Prostate gland (tissue), 2 donors: ENCODE measurements at regions not wholly inside any gene's neighbourhood (a gene's known extent, or its start where the extent isn't known, plus 50 kb on each side); places are given as distances from the start of the nearest gene placed in this dataset.

Source experiments
- DNase-seq: peaks from one replicate; pipeline ENCODE4 v3.0.0-alpha.2; 2019; ENCODE audit warnings: low spot score
- H3K27ac ChIP-seq, 2 donors: fragments of 200-600 bp; sonication (generic); 2 replicates each; pipeline ENCODE4 v1.5.1; 2017 to 2019
- H3K27me3 ChIP-seq: fragments of 200-600 bp; sonication (generic); replicated peaks from 2 replicates; pipeline ENCODE4 v1.5.1; 2019; ENCODE audit not compliant: insufficient read depth
- H3K36me3 ChIP-seq, 2 donors: fragments of 200-600 bp; sonication (generic); 1 replicate in 1 of 2; 2 replicates in 1 of 2; pipeline versions ENCODE4 v1.5.1 to v1.8.1; 2017 to 2019
- H3K4me1 ChIP-seq: fragments of 200-600 bp; sonication (generic); replicated peaks from 2 replicates; pipeline ENCODE4 v1.5.1; 2019
- H3K4me3 ChIP-seq, 2 donors: fragments of 200-600 bp; sonication (generic); 2 replicates each; pipeline ENCODE4 v1.5.1; 2017 to 2019
- H3K9me3 ChIP-seq: fragments of 200-600 bp; sonication (generic); 2 replicates; pipeline ENCODE4 v1.5.1; 2017
- CTCF ChIP-seq, 4 experiments: fragments of 200-600 bp in 2 of 4; fragments of 450-650 bp in 2 of 4; sonication (generic) in 2 of 4; IDR thresholded peaks; 1 replicate in 3 of 4; 2 replicates in 1 of 4; pipeline ENCODE4 v1.5.1; 2016 to 2019; ENCODE audit warnings: antibody characterized with exemption in 4 of 4, mild to moderate bottlenecking in 2 of 4, moderate library complexity in 2 of 4
- POLR2A ChIP-seq: fragments of 450-650 bp; IDR thresholded peaks from one replicate; pipeline ENCODE4 v1.6.1; 2016; ENCODE audit warnings: antibody characterized with exemption, mild to moderate bottlenecking
- POLR2AphosphoS5 ChIP-seq: sonication (generic); formaldehyde crosslinking; IDR thresholded peaks from one replicate; pipeline ENCODE4 v1.6.1; 2017; ENCODE audit warnings: antibody characterized with exemption
- WGBS: methylation state at CpG from one replicate; pipeline ENCODE4 v1.1.5; 2018; 5-methylcytosine and 5-hydroxymethylcytosine counted together
- intact Hi-C: fragments of 100-400 bp; cut with DNase I; formaldehyde crosslinking; loops from one replicate; pipeline ENCODE4 v1.14.2; 2022

- Histone ChIP-seq H3K27me3 (no peaks in the 10 kb centered on the region), H3K4me3 (no peak overlapping the region), H3K27ac (no peak overlapping the region), H3K36me3 (no peaks in the 10 kb centered on the region), H3K9me3 (no peaks in the 10 kb centered on the region), H3K4me1 (no peaks in the 10 kb centered on the region)
- intact Hi-C loops: no loop called here
- TF ChIP-seq POLR2AphosphoS5: no peak
- no peak for TF ChIP-seq CTCF (IDR thresholded peaks at IDR 0.05)
- no peak for DNase-seq
- WGBS: 76% methylated on average over 8 of the region's 8 CpGs
Observed at GRCh38 chr10:128952856-128953255, 514.2 kb upstream of the MGMT start.

GRCh38 chr10:128956149-128956548 lies 510.9 kb upstream of the MGMT start:
- Histone ChIP-seq H3K27ac (no peak overlapping the region), H3K27me3 (no peaks in the 10 kb centered on the region), H3K9me3 (no peaks in the 10 kb centered on the region), H3K36me3 (no peaks in the 10 kb centered on the region), H3K4me1 (no peaks in the 10 kb centered on the region), H3K4me3 (no peak overlapping the region)
- TF ChIP-seq POLR2A: no peak
- no peak for TF ChIP-seq POLR2AphosphoS5
- TF ChIP-seq CTCF (IDR thresholded peaks at IDR 0.05): no peak
- intact Hi-C loops: no loop called here
- no peak for DNase-seq
- WGBS: 68% methylated on average over 1 of the region's 1 CpG

- Histone ChIP-seq H3K36me3 (no peaks in the 10 kb centered on the region), H3K27ac (no peak overlapping the region), H3K27me3 (no peaks in the 10 kb centered on the region), H3K4me1 (no peaks in the 10 kb centered on the region), H3K9me3 (no peaks in the 10 kb centered on the region), H3K4me3 (no peak overlapping the region)
- TF ChIP-seq POLR2A: no peak
- no peak for TF ChIP-seq CTCF (IDR thresholded peaks at IDR 0.05)
- TF ChIP-seq POLR2AphosphoS5: no peak
- intact Hi-C loops: no loop called here
- 57% methylated on average over 4 of the region's 4 CpGs for WGBS
- DNase-seq: no peak
Observed at GRCh38 chr10:128957221-128957620, 509.8 kb upstream of the MGMT start.

GRCh38 chr10:128958834-128959690 lies 508.0 kb upstream of the MGMT start:
- H3K36me3 ChIP-seq: no peaks in the 10 kb centered on the region
- H3K27ac ChIP-seq: no peak overlapping the region
- H3K4me3 ChIP-seq: no peak overlapping the region
- intact Hi-C loops: no loop called here
- H3K9me3 ChIP-seq: no peaks in the 10 kb centered on the region
- DNase-seq: no peak
- no peaks in the 10 kb centered on the region for H3K27me3 ChIP-seq
- WGBS: 84% methylated on average over 39 of the region's 39 CpGs
- no peaks in the 10 kb centered on the region for H3K4me1 ChIP-seq
- TF ChIP-seq POLR2AphosphoS5 (no peak), POLR2A (no peak), CTCF (IDR thresholded peaks at IDR 0.05) (no peak)

GRCh38 chr10:128959746-128960145 lies 507.3 kb upstream of the MGMT start:
- no peaks in the 10 kb centered on the region for H3K9me3 ChIP-seq
- 80% methylated on average over 7 of the region's 7 CpGs for WGBS
- DNase-seq: no peak

More at GRCh38 chr10:128959746-128960145, 507.3 kb upstream of the MGMT start:
- H3K27me3 ChIP-seq: no peaks in the 10 kb centered on the region
- H3K36me3 ChIP-seq: no peaks in the 10 kb centered on the region
- no peak overlapping the region for H3K27ac ChIP-seq
- H3K4me3 ChIP-seq: no peak overlapping the region
- TF ChIP-seq POLR2A (no peak), POLR2AphosphoS5 (no peak), CTCF (IDR thresholded peaks at IDR 0.05) (no peak)
- intact Hi-C loops: no loop called here
- no peaks in the 10 kb centered on the region for H3K4me1 ChIP-seq
